MM.1S (cell line): ENCODE measurements at regions not wholly inside any gene's neighbourhood (a gene's known extent, or its start where the extent isn't known, plus 50 kb on each side); places are given as distances from the start of the nearest gene placed in this dataset.

Experiments
- CTCF ChIP-seq: fragments of 300-600 bp; sonication (generic); IDR thresholded peaks from 2 replicates; pipeline ENCODE4 v1.5.1; 2016; ENCODE audit warnings: antibody characterized with exemption, low read length, mixed read lengths
- EZH2 ChIP-seq: fragments of 300-600 bp; sonication (generic); optimal IDR thresholded peaks from 2 replicates; pipeline ENCODE3; 2017; ENCODE audit warnings: low read depth, mild to moderate bottlenecking, antibody characterized with exemption, low read length, mixed read lengths
- EZH2phosphoT487 ChIP-seq: fragments of 300-600 bp; sonication (generic); IDR thresholded peaks from 2 replicates; pipeline ENCODE4 v1.6.1; 2018; ENCODE audit warnings: antibody characterized with exemption, low read length

- no peak for TF ChIP-seq CTCF
- no peak for TF ChIP-seq EZH2phosphoT487
- no peak for TF ChIP-seq EZH2
Measured at GRCh38 chr5:68778484-68778883, 315.3 kb upstream of the SLC30A5 start.
